IPS-20b (cell line): ENCODE measurements at regions not wholly inside any gene's neighbourhood (a gene's known extent, or its start where the extent isn't known, plus 50 kb on each side); places are given as distances from the start of the nearest gene placed in this dataset.
"Not testable (repeated sequence)": the region's sequence is repeated elsewhere in the genome, so short reads cannot be mapped to it uniquely, and the experiment has no call there.

ENCODE experiments used
- H3K27ac ChIP-seq: one replicate; pipeline ENCODE4 v1.5.1; 2013; ENCODE audit warnings: low read length
- H3K27me3 ChIP-seq: 2 replicates; pipeline ENCODE4 v1.6.1; 2013; ENCODE audit warnings: mild to moderate bottlenecking, low read length, inconsistent platforms; ENCODE audit not compliant: insufficient read depth
- H3K36me3 ChIP-seq: 2 replicates; pipeline ENCODE4 v1.6.1; 2013; ENCODE audit warnings: low read depth, mild to moderate bottlenecking, inconsistent platforms, low read length, moderate library complexity; ENCODE audit not compliant: insufficient read depth
- H3K4me1 ChIP-seq: 2 replicates; pipeline ENCODE4 v1.6.1; 2013; ENCODE audit warnings: mild to moderate bottlenecking, control low read depth, inconsistent platforms, low read length, moderate library complexity; ENCODE audit not compliant: insufficient read depth
- H3K4me3 ChIP-seq: 2 replicates; pipeline ENCODE4 v1.5.1; 2013; ENCODE audit warnings: mild to moderate bottlenecking, low read length, inconsistent platforms
- H3K9ac ChIP-seq: 2 replicates; pipeline ENCODE4 v1.6.1; 2013; ENCODE audit warnings: low read depth, mild to moderate bottlenecking, inconsistent platforms, low read length, moderate library complexity
- H3K9me3 ChIP-seq: 2 replicates; pipeline ENCODE4 v1.6.1; 2013; ENCODE audit warnings: mild to moderate bottlenecking, low read depth, low read length, inconsistent platforms; ENCODE audit not compliant: insufficient read depth

GRCh38 chr1:101438359-101438758 lies 201.5 kb downstream of the S1PR1 start:
- H3K9ac ChIP-seq: no peak overlapping the region
- H3K4me3 ChIP-seq: no peak overlapping the region
- no peaks in the 10 kb centered on the region for H3K9me3 ChIP-seq
- H3K4me1 ChIP-seq: peaks cover 7% of the 10 kb centered on the region; the same call in 1 of the 2 replicates
- no peaks in the 10 kb centered on the region for H3K36me3 ChIP-seq
- H3K27ac ChIP-seq: no peak overlapping the region
- no peaks in the 10 kb centered on the region for H3K27me3 ChIP-seq

GRCh38 chr1:101440485-101440884 lies 203.7 kb downstream of the S1PR1 start:
- Histone ChIP-seq H3K9me3 (no peaks in the 10 kb centered on the region), H3K9ac (no peak overlapping the region), H3K27ac (no peak overlapping the region), H3K4me3 (no peak overlapping the region), H3K36me3 (no peaks in the 10 kb centered on the region), H3K4me1 (peaks cover 4% of the 10 kb centered on the region; the same call in 1 of the 2 replicates), H3K27me3 (no peaks in the 10 kb centered on the region)

GRCh38 chr1:101444381-101444780 lies 207.6 kb downstream of the S1PR1 start:
- Histone ChIP-seq H3K9me3 (no peaks in the 10 kb centered on the region), H3K27ac (no peak overlapping the region), H3K4me3 (no peak overlapping the region), H3K36me3 (no peaks in the 10 kb centered on the region), H3K27me3 (no peaks in the 10 kb centered on the region), H3K4me1 (peaks cover 4% of the 10 kb centered on the region; the same call in 1 of the 2 replicates), H3K9ac (no peak overlapping the region)

GRCh38 chr1:101444873-101445618 lies 208.2 kb downstream of the S1PR1 start:
- H3K36me3 ChIP-seq: no peaks in the 10 kb centered on the region
- H3K9me3 ChIP-seq: no peaks in the 10 kb centered on the region
- no peak overlapping the region for H3K9ac ChIP-seq
- H3K4me3 ChIP-seq: no peak overlapping the region
- H3K27ac ChIP-seq: no peak overlapping the region
- H3K27me3 ChIP-seq: no peaks in the 10 kb centered on the region
- H3K4me1 ChIP-seq: peaks cover 3% of the 10 kb centered on the region; the same call in 1 of the 2 replicates

GRCh38 chr1:101448018-101448417 lies 211.2 kb downstream of the S1PR1 start:
- H3K9ac ChIP-seq: no peak overlapping the region
- no peaks in the 10 kb centered on the region for H3K27me3 ChIP-seq
- H3K4me3 ChIP-seq: no peak overlapping the region
- no peaks in the 10 kb centered on the region for H3K4me1 ChIP-seq
- H3K27ac ChIP-seq: no peak overlapping the region
- no peaks in the 10 kb centered on the region for H3K9me3 ChIP-seq
- H3K36me3 ChIP-seq: no peaks in the 10 kb centered on the region

- not testable (repeated sequence) for H3K27me3 ChIP-seq, H3K27ac ChIP-seq, H3K36me3 ChIP-seq, H3K9me3 ChIP-seq, H3K4me3 ChIP-seq, H3K9ac ChIP-seq, H3K4me1 ChIP-seq
Observed at GRCh38 chr1:101450691-101451090, 213.9 kb downstream of the S1PR1 start.

GRCh38 chr1:101451888-101452287 lies 215.1 kb downstream of the S1PR1 start:
- Histone ChIP-seq H3K4me1 (no peaks in the 10 kb centered on the region), H3K27me3 (no peaks in the 10 kb centered on the region), H3K9ac (no peak overlapping the region), H3K36me3 (no peaks in the 10 kb centered on the region), H3K27ac (no peak overlapping the region), H3K9me3 (no peaks in the 10 kb centered on the region), H3K4me3 (no peak overlapping the region)

- Histone ChIP-seq H3K27me3 (no peaks in the 10 kb centered on the region), H3K27ac (no peak overlapping the region), H3K4me3 (no peak overlapping the region), H3K4me1 (no peaks in the 10 kb centered on the region), H3K9me3 (no peaks in the 10 kb centered on the region), H3K9ac (no peak overlapping the region), H3K36me3 (no peaks in the 10 kb centered on the region)
Observed at GRCh38 chr1:101452825-101453224, 216.0 kb downstream of the S1PR1 start.

- H3K36me3 ChIP-seq: no peaks in the 10 kb centered on the region
- H3K4me3 ChIP-seq: no peak overlapping the region
- H3K9ac ChIP-seq: no peak overlapping the region
- H3K9me3 ChIP-seq: no peaks in the 10 kb centered on the region
- no peaks in the 10 kb centered on the region for H3K27me3 ChIP-seq
- H3K27ac ChIP-seq: no peak overlapping the region
- no peaks in the 10 kb centered on the region for H3K4me1 ChIP-seq
Observed at GRCh38 chr1:101453844-101454243, 217.0 kb downstream of the S1PR1 start.

GRCh38 chr1:101455166-101455565 lies 218.3 kb downstream of the S1PR1 start:
- H3K27me3 ChIP-seq: no peaks in the 10 kb centered on the region
- H3K36me3 ChIP-seq: no peaks in the 10 kb centered on the region
- no peak overlapping the region for H3K4me3 ChIP-seq
- no peaks in the 10 kb centered on the region for H3K9me3 ChIP-seq
- no peak overlapping the region for H3K9ac ChIP-seq
- no peak overlapping the region for H3K27ac ChIP-seq
- no peaks in the 10 kb centered on the region for H3K4me1 ChIP-seq

GRCh38 chr1:101460739-101461138 lies 223.9 kb downstream of the S1PR1 start:
- Histone ChIP-seq H3K9me3 (no peaks in the 10 kb centered on the region), H3K27ac (no peak overlapping the region), H3K4me3 (no peak overlapping the region), H3K27me3 (no peaks in the 10 kb centered on the region), H3K4me1 (no peaks in the 10 kb centered on the region), H3K36me3 (no peaks in the 10 kb centered on the region), H3K9ac (no peak overlapping the region)

- Histone ChIP-seq H3K27me3 (no peaks in the 10 kb centered on the region), H3K4me3 (no peak overlapping the region), H3K36me3 (no peaks in the 10 kb centered on the region), H3K27ac (no peak overlapping the region), H3K4me1 (no peaks in the 10 kb centered on the region), H3K9me3 (no peaks in the 10 kb centered on the region), H3K9ac (no peak overlapping the region)
Observed at GRCh38 chr1:101463195-101463594, 226.4 kb downstream of the S1PR1 start.
